ENCODE measurements at regions not wholly inside any gene's neighbourhood (a gene's known extent, or its start where the extent isn't known, plus 50 kb on each side); places are given as distances from the start of the nearest gene placed in this dataset.
A peak's percentile ranks its signal among the peaks of the same experiment; 100 is the strongest.
"Not testable (repeated sequence)": the region's sequence is repeated elsewhere in the genome, so short reads cannot be mapped to it uniquely, and the experiment has no call there.

DNA sequence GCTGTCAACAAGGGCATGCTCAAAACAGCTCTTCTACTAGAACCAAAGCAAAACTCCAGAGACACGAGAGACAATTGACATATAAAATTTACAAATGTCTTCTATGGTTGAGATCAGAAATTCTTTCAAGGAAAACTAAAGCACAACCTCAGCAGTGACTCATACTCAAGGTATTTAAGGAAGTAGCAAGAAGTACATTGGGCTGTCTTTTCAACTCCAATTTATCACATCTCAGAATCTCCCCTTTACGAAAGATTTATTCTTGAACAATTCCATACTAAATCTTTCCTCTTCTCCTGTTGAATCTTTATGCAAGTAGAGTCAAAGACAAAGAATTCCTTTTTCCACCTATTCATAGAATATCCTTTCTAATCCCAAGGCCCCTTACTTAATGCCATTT, 324.0 kb downstream of the IRS1 start:
- DNase-seq (ENCODE audit: low read depth), result no peak

DNA sequence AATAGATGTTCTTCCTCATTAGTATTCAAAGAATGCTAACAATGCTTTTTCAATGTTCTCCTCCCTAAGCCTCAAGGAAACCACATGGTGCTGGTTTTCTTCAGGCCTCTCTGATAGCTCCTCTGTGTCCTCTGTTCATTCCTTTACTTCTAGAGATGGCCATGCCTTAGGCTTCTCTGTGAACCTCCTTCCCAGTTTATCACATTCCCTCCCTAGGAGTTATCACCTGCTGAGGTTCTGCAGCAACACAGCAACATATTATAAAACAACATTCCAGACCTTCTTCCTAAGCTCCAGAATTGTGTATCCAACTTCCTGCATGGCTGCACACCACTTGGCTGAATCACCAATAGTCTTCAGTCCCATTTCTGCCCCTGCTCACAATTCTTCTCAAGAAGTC, 325.5 kb downstream of the IRS1 start:
- DNase-seq (ENCODE audit: low read depth), result no peak

DNA sequence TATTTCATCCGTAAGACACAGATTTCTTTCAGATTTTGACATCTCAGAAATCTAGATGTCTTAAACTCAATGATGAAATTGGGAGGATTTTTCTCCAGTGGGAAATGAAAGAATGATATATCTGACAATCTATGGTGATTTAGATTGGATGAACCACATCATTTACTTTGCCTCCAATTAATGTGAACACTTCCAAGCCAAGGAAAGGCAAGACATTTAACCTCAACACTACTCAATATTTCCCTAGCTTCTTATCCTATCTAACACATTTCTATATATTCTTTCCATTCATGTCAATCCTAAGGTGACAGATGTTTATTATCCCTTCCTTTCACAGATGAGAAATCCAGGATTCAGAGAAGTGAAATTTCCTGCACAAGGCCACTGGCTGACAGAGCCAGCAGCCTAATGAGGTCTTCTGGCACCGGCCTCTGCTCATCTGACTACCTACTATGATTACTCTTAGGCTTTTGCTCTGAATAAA, 327.6 kb downstream of the IRS1 start:
- DNase-seq (ENCODE audit: low read depth), result no peak

DNA sequence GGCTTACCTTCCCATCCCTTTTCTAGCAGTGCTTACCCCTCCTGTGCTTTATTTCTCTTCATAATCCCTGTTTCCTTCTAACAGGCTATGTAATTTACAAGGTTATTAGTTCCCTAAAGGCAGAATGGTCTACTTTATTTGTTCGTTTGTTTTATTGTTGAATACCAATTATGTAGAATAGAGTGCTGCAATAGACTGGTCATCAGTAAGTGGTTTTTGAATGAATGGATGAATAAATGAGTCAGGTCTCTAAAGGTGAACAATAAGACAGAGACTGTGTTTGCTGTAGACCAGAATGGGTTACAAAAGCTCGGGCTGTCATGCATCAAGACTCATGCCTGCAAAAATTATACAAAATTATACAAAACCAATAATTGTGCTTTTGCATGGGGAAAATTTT, 332.0 kb downstream of the IRS1 start:
- no peak for DNase-seq (ENCODE audit: low read depth)

DNA sequence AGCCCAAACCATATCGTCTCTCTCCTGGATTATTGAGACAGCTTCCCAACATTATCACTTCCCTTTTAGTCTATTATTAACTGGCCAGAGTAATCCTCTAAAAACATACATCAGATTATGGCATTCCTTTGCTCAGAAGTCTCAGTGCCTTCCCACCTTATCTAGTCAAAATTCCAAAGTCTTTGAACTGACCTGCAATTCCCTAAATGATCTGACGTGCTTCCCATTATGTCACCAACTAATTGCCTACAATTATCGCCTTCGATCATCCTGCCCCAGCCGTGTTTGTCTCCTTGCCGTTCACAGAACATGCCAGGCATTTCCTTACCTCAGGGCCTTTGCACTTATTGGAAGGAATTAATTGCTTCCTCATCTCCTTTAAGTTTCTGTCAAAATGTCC, 332.4 kb downstream of the IRS1 start:
- no peak for DNase-seq (ENCODE audit: low read depth)

DNA sequence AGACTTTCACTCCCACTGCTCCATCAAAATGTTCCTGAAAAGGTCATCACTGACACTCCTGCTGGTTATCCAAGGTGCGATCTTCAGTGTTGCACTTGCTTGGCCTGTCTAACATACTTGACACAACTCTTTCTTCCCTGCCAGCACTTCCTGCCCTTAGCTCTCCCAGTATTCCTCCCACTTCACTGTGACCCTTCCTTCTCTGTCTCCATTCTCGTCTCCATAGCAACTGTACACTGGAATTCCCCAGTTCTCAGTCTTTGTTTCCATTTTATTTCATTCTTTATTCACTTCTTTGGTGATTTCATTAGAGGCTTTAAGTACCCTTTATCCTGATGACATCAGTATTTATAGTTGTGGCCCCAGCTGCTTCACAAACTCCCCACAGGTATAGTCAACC, 333.0 kb downstream of the IRS1 start:
- no peak for DNase-seq (ENCODE audit: low read depth)

DNA sequence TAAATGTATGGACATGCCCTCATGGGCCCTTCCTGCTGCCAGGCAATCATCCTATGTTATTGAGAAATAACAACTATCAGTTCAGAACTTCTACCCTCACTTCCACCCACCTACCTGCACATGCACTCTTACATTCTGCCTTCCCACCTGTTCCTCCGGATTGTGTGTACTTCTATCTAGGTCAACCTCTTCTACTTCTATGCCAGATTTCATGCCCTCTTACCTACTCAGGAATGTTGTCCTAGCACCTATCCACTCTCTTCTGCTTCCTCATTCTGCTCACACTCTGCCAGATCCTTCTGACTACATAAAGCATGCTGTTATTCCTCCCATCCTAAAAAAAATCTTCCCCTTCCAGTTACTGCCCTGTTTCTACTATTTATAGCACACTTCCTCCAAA, 333.5 kb downstream of the IRS1 start:
- DNase-seq (ENCODE audit: low read depth), result no peak

DNA sequence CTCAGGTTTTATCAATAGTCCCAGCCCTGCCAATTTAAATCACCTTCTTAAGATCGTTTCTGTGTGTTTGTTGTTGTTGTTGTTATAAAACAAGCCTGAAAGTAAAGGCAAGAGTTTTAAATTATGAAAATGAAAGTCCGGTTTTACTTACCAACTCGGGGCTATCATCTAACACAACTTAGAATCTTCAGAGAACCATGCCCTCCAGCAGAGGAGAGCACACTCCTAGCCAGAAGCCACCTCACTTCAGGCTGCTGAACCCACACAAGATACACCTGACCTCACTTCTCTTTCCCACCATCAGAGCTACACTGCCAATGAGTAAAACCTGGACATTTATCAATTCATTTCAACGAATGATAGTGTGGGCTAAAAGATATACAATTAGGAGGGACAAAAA, 335.2 kb downstream of the IRS1 start:
- no peak for DNase-seq (ENCODE audit: low read depth)

DNA sequence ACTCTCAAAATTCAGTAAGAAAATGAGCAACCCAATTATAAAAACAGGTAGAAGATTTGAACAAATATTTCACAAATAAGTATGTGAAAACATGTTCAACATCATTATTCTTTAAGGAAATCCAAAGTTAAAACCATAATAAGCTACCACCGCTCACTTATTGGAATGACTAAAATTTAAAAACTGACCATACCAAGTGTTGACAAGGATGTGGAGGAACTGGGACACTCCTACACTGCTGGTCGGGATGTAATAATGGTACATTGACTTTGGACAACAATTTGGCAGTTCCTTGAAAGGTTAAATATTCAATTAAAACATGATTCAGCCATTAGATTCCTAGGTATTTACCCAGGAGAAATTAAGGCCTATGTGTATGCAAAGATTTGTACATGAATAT, 336.5 kb downstream of the IRS1 start:
- no peak for DNase-seq (ENCODE audit: low read depth)

DNA sequence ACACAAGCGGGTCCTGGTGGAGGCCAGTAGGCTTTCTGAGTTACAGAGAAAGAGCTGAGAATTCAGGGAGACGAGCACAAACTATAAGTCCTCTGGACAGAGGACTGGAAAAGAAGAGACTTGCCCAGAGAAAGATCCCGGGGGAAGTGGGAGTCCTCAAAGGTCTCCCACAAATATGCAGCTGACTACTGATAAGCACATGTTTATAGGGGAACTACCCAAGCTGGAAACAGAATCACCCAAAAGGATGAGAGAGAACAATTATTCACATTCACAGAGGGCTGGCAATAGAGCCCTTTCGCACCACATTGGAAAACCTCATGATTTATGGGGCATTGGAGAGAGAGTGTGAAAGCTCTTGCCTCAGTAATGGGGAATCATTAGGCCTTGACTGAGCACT, 337.6 kb downstream of the IRS1 start:
- no peak for DNase-seq (ENCODE audit: low read depth)

DNA sequence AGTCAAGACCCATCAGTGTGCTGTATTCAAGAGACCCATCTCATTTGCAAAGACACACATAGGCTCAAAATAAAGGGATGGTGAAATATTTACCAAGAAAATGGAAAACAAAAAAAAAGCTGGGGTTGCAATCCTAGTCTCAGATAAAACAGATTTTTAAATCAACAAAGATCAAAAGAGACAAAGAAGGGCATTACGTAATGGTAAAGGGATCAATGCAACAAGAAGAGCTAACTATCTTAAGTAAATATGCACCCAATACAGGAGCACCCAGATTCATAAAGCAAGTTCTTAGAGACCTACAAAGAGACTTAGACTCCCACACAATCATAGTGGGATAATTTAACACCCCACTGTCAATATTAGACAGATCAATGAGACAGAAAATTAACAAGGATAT, 343.5 kb downstream of the IRS1 start:
- not testable (repeated sequence) for DNase-seq (ENCODE audit: low read depth)

DNA sequence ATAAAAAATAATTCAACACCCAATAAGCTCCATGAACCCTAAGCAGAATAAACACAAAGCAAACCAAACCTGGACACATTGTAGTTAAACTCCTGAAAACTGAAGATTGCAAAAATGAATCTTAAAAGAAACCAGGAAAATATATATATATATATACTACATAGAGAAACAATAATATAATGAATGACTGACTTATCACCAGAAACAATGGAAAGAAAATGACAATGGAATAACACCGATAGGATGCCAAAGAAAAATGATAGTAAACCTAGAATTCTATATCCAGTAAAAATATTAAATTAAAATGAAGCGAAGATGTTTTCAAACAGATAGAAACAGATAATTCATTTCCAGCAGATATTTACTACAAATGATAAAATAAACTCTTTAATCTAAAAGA, 346.9 kb downstream of the IRS1 start:
- DNase-seq (ENCODE audit: low read depth), result no peak

DNA sequence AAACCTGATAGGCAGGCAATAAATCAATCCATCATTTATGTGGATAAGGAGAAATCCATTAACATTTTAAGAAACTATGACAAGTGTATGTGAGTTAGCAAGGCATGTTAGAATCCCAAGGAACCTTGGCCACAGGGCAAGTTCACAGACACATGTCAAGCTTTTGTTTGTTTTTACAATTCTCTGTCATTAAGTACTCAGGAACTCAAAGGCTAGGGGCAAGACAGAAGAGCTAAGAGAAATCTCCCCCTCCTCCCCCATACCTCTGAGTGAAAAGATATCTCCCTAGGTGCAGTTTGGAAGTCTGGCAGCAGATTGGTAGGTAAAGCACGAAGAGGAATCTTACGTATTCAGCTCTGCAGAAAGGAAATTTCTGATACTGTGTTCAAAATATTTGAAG, 348.1 kb downstream of the IRS1 start:
- no peak for DNase-seq (ENCODE audit: low read depth)

DNA sequence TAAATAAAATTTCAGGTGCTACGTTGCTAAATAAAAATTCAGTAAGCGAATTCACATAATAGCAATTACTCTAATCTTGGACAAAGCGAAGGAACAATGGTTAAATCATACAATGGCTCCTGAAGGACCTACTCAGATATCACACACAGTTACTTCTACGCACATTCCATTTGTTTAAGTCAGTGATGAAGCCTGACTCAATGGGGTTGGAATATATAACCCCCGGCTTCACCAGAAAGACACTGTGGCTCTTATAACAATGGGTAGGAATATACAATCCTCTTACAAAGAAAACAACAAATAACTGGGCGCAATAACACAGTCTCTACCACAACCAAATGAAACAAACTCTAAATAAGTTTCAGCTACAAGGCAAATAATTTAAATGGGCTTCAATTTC, 349.5 kb downstream of the IRS1 start:
- no peak for DNase-seq (ENCODE audit: low read depth)

DNA sequence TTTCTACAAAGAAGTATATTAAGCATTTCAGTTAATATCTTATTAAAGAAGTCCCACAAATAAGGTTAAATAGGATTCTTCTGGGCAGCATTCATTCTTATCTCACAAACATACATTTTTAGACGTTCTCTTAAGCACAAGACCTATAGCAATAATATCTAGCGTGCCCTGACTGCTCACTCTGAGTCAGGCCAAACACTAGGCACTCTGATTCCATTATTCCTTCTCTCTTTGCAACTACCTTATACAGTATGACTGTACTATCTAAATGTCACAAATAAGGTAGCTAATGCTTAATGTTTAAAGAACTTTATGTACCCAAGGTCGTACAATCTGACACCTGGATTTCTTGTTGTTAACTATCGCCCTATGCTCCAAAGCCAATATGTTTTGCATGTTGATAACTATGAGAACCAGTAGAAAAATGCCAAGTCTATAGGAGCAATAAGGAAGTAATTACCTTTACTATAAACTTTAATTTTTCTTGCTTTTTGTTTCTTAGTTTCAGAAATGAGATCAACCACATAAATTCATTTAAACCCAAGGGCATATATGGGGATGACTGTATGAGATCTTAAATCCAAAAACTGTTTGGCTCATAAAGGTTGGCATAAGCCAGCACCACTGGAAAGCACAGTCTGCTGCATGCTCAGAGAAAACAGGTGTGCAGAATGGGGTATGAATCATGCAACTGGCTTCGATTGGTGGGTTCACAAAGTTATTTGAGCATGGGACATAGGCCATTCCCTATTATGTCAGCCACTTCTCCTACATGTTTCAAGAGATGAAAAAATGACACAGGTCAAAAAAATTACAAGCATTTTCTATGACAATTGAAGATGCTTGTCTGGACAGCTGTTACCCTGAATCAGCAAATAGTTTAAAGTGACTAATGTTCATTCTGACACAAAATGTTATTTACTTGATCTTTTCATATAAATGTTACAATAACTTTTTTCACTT, 352.0 kb downstream of the IRS1 start:
- no peak for DNase-seq (ENCODE audit: low read depth)

DNA sequence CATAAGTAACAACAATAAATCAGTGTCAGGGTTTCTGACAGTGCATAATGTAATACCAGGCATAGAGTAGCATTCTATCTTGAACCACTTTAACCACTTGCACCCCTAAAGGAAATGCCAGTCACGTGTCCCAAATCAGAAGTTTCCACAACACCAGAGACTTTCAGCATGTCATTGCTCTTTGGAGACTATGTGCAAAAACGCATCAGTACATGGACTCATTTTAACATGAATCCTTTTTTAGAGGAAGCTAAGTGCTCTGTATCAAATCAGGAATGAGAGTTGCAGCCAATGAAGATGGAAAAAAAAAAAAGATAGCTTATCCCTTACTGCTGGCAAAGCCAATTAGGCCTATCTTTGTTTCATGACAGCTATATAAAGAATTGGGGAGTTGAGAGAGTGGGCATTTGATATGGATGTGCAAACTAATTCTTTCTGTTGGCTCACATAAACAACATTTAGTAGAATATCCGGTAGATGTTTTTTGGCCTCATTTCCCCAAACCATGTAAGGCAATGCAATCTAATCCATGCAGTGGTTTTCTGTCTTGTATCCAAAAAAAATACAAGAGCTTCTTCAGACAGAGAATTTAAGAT, 353.1 kb downstream of the IRS1 start:
- peak; percentile 63 for DNase-seq (ENCODE audit: low read depth)

DNA sequence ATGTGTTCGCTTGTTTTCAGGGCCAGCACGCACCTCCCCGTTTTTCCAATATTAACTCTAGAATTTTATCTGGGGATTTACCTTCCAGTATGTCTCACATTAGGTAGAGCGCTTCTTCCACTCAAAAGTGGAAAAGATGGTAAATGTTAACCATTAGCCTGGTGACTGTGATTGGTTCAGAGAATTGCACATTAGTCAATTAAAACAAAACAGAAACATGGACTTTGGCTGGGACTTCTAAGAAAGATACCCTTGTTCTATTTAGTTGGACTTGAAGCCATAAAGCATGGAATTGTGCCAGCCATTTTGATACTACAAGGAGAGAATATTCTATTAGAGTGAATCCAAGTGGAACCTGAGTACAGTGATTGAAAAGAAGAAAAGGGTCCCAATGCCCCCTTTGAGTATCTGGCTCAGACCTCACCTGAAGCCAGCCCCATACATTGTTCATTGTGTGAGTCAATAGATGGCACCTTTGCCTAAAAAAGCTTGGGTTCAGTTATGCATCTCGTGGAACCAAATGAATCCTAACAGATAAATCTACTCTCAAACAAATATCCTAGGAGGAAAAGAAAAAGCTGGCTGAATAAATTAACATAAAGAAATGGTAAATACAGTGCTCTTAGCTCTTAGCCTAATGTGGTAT, 354.3 kb downstream of the IRS1 start:
- no peak for DNase-seq (ENCODE audit: low read depth)

DNA sequence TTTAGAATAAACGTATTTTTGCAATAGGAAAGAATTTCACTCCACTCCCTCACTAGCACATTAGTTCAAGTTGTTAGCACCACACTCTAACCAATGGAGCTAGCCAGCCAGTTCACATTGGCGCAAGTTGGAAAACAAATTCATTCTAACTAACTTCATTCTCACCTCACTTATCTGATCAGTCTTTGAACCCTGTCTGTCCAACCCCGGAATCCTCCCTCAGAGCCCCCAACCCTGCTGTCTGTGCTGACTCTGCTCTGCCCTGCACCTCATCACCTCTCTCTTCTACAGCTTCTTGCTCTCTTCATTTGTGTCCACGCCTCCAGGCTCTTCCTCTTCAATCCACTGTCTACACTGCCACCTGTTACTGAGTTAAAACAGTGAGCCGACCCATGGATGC, 356.5 kb downstream of the IRS1 start:
- no peak for DNase-seq (ENCODE audit: low read depth)

DNA sequence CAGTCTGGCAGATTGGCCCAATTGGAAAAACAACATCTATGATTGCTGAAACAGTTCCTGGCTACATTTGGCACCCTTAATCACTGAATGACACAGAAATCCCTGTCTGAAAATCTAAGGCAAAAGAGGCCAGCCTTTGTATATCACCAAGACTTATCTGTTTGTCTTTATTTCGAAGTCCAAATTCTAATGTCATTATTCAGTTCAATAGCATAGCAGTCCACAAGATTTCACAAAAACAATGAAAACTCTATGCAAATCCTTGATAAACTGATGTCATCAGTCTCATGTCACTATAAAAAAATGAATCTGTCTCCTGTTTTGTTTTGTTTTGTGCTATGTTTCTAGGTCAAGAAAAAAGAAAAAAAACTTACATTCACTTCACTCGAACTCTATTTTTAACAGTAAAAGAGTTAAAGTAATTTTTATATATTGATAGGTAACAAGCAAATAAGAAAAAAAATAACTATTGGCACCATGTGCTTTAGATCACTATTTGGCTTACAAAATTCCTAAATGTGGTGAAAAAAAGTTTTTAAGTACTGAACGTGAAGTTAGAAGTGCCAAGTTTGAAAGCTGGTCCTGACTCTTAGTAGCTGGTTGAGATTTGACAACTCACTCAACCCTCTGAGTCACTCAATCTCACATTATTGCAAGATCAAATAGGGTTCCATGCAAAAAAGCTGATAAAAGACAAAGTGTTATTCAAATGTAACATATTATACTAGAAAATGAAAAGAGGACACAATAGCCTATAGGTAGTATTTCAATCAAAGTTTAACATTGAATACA, 359.3 kb downstream of the IRS1 start:
- no peak for DNase-seq (ENCODE audit: low read depth)

DNA sequence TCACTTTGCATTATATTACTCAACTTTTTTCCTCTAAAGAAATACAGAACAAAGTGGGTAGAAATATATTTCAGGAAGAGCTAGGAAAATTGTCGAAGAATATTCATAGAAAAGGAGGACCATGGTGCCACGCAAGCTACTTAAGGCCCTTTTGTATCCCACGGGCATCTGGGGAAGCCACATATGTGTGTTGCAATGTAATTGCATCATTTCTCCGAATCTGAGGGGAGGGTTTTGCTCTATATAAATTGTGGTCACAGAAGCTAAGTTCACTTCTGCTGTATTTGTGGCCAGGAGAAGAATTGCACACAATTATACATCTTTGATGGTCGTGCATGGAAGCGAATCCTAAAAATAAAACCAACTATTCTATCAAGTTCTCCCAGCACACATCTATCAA, 360.3 kb downstream of the IRS1 start:
- DNase-seq (ENCODE audit: low read depth), result no peak

DNA sequence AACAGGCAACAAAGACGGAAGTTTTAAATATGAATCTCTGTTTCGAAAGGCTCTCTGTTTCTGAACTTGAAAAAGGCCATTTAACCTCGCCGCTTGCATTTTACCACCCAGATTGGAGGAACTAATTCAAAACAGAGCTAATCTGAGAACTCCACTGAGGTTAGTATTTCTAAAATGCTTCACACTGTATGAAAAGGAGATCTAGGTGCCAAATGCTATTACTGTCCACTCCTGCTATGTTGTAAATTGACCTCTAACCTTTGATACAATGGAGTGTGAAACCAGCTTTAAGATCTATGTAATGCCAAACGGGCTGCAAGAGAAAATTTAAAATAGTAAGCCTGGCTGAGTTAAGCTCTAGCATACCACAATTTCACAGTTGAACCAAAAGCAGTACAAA, 364.5 kb downstream of the IRS1 start:
- no peak for DNase-seq (ENCODE audit: low read depth)

DNA sequence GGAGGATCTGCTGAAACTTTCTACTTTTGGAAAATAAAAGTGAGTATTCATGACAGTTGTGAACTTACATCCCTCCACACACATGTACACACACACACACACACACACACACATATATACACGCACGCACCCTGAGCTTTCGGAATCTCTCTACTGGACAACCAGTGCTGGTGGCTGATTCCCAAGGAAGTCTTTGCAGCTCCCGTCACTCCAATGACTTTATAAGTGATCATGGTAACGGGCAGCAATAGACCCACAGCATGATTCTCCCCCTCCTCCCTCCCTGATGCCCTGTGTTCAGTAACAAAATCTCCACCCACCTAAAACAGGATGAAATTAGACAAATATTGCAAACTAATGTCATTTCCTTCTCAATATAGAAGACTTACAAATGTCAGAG, 364.9 kb downstream of the IRS1 start:
- DNase-seq (ENCODE audit: low read depth), result no peak

Data from GM04503 (cell line).